GM23338 (cell line): ENCODE measurements at regions not wholly inside any gene's neighbourhood (a gene's known extent, or its start where the extent isn't known, plus 50 kb on each side); places are given as distances from the start of the nearest gene placed in this dataset.

ENCODE experiments used
- ATAC-seq: fragments of 200-7000 bp; cut with Tn5 transposase; 3 replicates; pipeline ENCODE4 v1.9.1; 2020
- DNase-seq: peaks from one replicate; pipeline ENCODE4 v3.0.0-alpha.2; 2015; ENCODE audit warnings: low spot score
- H2AFZ ChIP-seq: fragments of 200-600 bp; sonication (generic); 2 replicates; pipeline ENCODE4 v1.8.0; 2016; ENCODE audit warnings: antibody characterized with exemption, mild to moderate bottlenecking, moderate library complexity
- H3F3A ChIP-seq: fragments of 200-600 bp; sonication (generic); replicated peaks from 2 replicates; pipeline ENCODE4 v1.8.0; 2017; ENCODE audit warnings: antibody characterized with exemption, mixed run types, low read depth
- H3K27ac ChIP-seq: fragments of 200-600 bp; sonication (generic); 2 replicates; pipeline ENCODE4 v1.6.1; 2016; ENCODE audit warnings: low read depth
- H3K27me3 ChIP-seq: fragments of 200-600 bp; sonication (generic); 2 replicates; pipeline ENCODE4 v1.8.0; 2016; ENCODE audit warnings: mild to moderate bottlenecking, mixed run types, moderate library complexity; ENCODE audit not compliant: insufficient read depth
- H3K36me3 ChIP-seq: fragments of 200-600 bp; sonication (generic); 2 replicates; pipeline ENCODE4 v1.8.0; 2016; ENCODE audit warnings: mild to moderate bottlenecking; ENCODE audit not compliant: insufficient read depth
- H3K4me1 ChIP-seq: fragments of 200-600 bp; sonication (generic); 2 replicates; pipeline ENCODE4 v1.8.0; 2016; ENCODE audit warnings: mild to moderate bottlenecking, moderate library complexity; ENCODE audit not compliant: insufficient read depth
- H3K4me2 ChIP-seq: fragments of 200-600 bp; sonication (generic); 2 replicates; pipeline ENCODE4 v1.7.1; 2017; ENCODE audit warnings: mixed run types
- H3K4me3 ChIP-seq: fragments of 200-600 bp; sonication (generic); 2 replicates; pipeline ENCODE4 v1.6.1; 2016; ENCODE audit warnings: mixed run types
- H3K79me2 ChIP-seq: fragments of 200-600 bp; sonication (generic); replicated peaks from 2 replicates; pipeline ENCODE4 v1.8.0; 2017; ENCODE audit warnings: mild to moderate bottlenecking; ENCODE audit not compliant: insufficient read depth
- H3K9me2 ChIP-seq: fragments of 200-600 bp; sonication (generic); 2 replicates; pipeline ENCODE4 v1.8.0; 2017; ENCODE audit not compliant: insufficient read depth
- H4K20me1 ChIP-seq: fragments of 200-600 bp; sonication (generic); replicated peaks from 2 replicates; pipeline ENCODE4 v1.8.0; 2017; ENCODE audit warnings: mild to moderate bottlenecking; ENCODE audit not compliant: insufficient read depth
- H3K27ac Mint-ChIP-seq: 2 replicates; pipeline ENCODE4 v1.8.0; 2020; ENCODE audit warnings: inconsistent platforms, mild to moderate bottlenecking, moderate library complexity, mixed read lengths
- H3K27me3 Mint-ChIP-seq: 3 replicates; pipeline ENCODE4 v1.8.0; 2022; ENCODE audit warnings: low read depth, mild to moderate bottlenecking, moderate library complexity, mixed read lengths, inconsistent platforms; ENCODE audit not compliant: insufficient read depth, poor library complexity
- H3K36me3 Mint-ChIP-seq: 3 replicates; pipeline ENCODE4 v1.8.0; 2021; ENCODE audit warnings: low read depth, mild to moderate bottlenecking, inconsistent platforms, moderate library complexity, mixed read lengths
- H3K4me1 Mint-ChIP-seq: 3 replicates; pipeline ENCODE4 v1.8.0; 2020; ENCODE audit warnings: mild to moderate bottlenecking, inconsistent platforms, mixed read lengths
- H3K4me3 Mint-ChIP-seq: 3 replicates; pipeline ENCODE4 v1.8.0; 2021; ENCODE audit warnings: moderate library complexity, mild to moderate bottlenecking, inconsistent platforms, mixed read lengths
- H3K9me3 Mint-ChIP-seq: 3 replicates; pipeline ENCODE4 v1.8.0; 2020; ENCODE audit warnings: moderate library complexity, mild to moderate bottlenecking, inconsistent platforms, mixed read lengths
- CREB1 ChIP-seq: fragments of 250-450 bp; sonication (Bioruptor Pico); IDR thresholded peaks from 2 replicates; pipeline ENCODE4 v1.5.0; 2020; ENCODE audit warnings: low read depth, mild to moderate bottlenecking, moderate library complexity
- CTCF ChIP-seq, 2 experiments: fragments of 200-600 bp in 1 of 2; sonication (generic) in 1 of 2; conservative IDR thresholded peaks; 2 replicates each; pipeline versions ENCODE4 v1.5.1 to v1.6.1; 2016 to 2017; ENCODE audit warnings: antibody characterized with exemption in 2 of 2, low read depth in 2 of 2, mild to moderate bottlenecking in 2 of 2, moderate library complexity in 1 of 2
- ETS1 ChIP-seq: IDR thresholded peaks from 2 replicates; pipeline ENCODE4 v1.6.1; 2016; ENCODE audit warnings: antibody characterized with exemption
- EZH2 ChIP-seq: fragments of 200-600 bp; sonication (generic); IDR thresholded peaks from one replicate; pipeline ENCODE4 v1.8.0; 2017; ENCODE audit warnings: antibody characterized with exemption, mild to moderate bottlenecking, low read depth; ENCODE audit not compliant: unreplicated experiment
- NANOG ChIP-seq: IDR thresholded peaks from 2 replicates; pipeline ENCODE4 v1.6.1; 2016; ENCODE audit warnings: antibody characterized with exemption, borderline replicate concordance
- STAT1 ChIP-seq: IDR thresholded peaks from one replicate; pipeline ENCODE4 v1.6.1; 2016; ENCODE audit warnings: antibody characterized with exemption; ENCODE audit not compliant: unreplicated experiment
- ZNF114 ChIP-seq: fragments of 250-450 bp; sonication (Bioruptor Pico); IDR thresholded peaks from 2 replicates; pipeline ENCODE4 v1.5.0; 2020; ENCODE audit warnings: mild to moderate bottlenecking, moderate library complexity
- ZNF331 ChIP-seq: fragments of 250-450 bp; sonication (Bioruptor Pico); IDR thresholded peaks from 2 replicates; pipeline ENCODE4 v1.5.0; 2020; ENCODE audit warnings: low read depth, mild to moderate bottlenecking, moderate library complexity
- TF ChIP-seq, protein P1 (sequence below): fragments of 250-450 bp; sonication (Bioruptor Pico); IDR thresholded peaks from 2 replicates; pipeline ENCODE4 v1.5.0; 2020; ENCODE audit warnings: mild to moderate bottlenecking, moderate library complexity

DNA sequence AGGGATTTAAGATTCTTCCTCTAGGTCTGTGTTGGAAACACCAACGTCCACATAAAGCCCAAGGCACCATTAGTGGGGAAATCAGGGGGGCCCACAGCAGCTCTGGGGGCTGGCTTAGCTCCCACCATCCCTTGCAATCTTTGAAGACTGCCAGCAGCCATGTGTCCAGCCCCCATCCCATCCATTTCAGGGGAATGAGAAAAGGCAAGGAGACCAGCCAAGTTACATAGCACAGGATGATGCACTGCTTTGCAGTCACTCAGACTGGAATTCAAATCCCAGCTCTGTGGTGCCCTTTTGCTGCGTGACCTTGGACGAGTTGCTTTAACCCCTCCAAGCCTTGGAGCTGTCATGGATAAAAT, 108.9 kb upstream of the ZMIZ1 start (continued):
- no peak for TF ChIP-seq CTCF (conservative IDR thresholded peaks at IDR 0.05; ENCODE audit: low read depth in 2 of 2)
- TF ChIP-seq ETS1 = no peak
- no peak for TF ChIP-seq STAT1
- TF ChIP-seq EZH2 = no peak
- TF ChIP-seq ZNF331 (CRISPR knock-in tag) = no peak

DNA sequence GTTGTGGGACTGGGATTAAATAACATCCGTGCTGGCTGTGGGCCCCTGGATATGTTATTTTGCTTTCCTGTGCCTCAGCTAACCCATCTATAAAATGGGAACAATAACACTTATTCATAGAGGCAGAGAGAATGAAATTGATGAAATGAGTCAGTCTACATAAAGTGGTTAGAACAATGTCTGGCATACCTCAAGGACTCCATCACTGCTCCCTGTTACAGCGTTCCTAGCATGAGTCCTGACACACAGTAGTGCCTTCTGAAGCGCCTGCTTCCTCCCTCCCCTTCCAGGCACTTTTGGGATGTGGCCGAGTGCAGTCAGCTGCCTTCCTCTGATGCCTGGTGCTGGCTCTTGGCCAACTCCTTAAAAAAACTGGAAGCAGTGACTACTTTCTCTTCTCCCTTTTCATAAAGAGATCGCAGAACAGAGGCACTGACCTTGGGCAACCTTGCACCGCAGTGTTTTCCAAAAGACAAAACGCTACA, 108.4 kb upstream of the ZMIZ1 start:
- no peaks in the 10 kb centered on the region for H4K20me1 ChIP-seq
- H2AFZ ChIP-seq = peak overlapping the region; percentile 52; the same call in 1 of the 2 replicates
- DNase-seq = no peak
- H3K9me2 ChIP-seq = no peaks in the 10 kb centered on the region
- Mint-ChIP-seq H3K4me1 (peaks cover 34% of the 10 kb centered on the region), H3K27me3 (peaks cover 19% of the 10 kb centered on the region), H3K36me3 (no peaks in the 10 kb centered on the region), H3K4me3 (no peak overlapping the region), H3K9me3 (no peaks in the 10 kb centered on the region), H3K27ac (no peak overlapping the region)
- peaks cover 11% of the 10 kb centered on the region; the same call in 1 of the 2 replicates for H3K4me1 ChIP-seq
- H3K36me3 ChIP-seq = no peaks in the 10 kb centered on the region
- no peaks in the 10 kb centered on the region for H3F3A ChIP-seq
- H3K27ac ChIP-seq = no peak overlapping the region
- H3K4me3 ChIP-seq = no peak overlapping the region
- no peaks in the 10 kb centered on the region for H3K27me3 ChIP-seq
- H3K4me2 ChIP-seq = no peak overlapping the region
- H3K79me2 ChIP-seq = no peaks in the 10 kb centered on the region
- ATAC-seq = no peak
- TF ChIP-seq ZNF331 (CRISPR knock-in tag) (no peak), STAT1 (no peak), NANOG (no peak), CTCF (conservative IDR thresholded peaks at IDR 0.05; ENCODE audit: low read depth in 2 of 2) (no peak), ETS1 (no peak), EZH2 (no peak), CREB1 (CRISPR knock-in tag) (no peak), ZNF114 (CRISPR knock-in tag) (no peak)
- TF ChIP-seq, protein P1, sequence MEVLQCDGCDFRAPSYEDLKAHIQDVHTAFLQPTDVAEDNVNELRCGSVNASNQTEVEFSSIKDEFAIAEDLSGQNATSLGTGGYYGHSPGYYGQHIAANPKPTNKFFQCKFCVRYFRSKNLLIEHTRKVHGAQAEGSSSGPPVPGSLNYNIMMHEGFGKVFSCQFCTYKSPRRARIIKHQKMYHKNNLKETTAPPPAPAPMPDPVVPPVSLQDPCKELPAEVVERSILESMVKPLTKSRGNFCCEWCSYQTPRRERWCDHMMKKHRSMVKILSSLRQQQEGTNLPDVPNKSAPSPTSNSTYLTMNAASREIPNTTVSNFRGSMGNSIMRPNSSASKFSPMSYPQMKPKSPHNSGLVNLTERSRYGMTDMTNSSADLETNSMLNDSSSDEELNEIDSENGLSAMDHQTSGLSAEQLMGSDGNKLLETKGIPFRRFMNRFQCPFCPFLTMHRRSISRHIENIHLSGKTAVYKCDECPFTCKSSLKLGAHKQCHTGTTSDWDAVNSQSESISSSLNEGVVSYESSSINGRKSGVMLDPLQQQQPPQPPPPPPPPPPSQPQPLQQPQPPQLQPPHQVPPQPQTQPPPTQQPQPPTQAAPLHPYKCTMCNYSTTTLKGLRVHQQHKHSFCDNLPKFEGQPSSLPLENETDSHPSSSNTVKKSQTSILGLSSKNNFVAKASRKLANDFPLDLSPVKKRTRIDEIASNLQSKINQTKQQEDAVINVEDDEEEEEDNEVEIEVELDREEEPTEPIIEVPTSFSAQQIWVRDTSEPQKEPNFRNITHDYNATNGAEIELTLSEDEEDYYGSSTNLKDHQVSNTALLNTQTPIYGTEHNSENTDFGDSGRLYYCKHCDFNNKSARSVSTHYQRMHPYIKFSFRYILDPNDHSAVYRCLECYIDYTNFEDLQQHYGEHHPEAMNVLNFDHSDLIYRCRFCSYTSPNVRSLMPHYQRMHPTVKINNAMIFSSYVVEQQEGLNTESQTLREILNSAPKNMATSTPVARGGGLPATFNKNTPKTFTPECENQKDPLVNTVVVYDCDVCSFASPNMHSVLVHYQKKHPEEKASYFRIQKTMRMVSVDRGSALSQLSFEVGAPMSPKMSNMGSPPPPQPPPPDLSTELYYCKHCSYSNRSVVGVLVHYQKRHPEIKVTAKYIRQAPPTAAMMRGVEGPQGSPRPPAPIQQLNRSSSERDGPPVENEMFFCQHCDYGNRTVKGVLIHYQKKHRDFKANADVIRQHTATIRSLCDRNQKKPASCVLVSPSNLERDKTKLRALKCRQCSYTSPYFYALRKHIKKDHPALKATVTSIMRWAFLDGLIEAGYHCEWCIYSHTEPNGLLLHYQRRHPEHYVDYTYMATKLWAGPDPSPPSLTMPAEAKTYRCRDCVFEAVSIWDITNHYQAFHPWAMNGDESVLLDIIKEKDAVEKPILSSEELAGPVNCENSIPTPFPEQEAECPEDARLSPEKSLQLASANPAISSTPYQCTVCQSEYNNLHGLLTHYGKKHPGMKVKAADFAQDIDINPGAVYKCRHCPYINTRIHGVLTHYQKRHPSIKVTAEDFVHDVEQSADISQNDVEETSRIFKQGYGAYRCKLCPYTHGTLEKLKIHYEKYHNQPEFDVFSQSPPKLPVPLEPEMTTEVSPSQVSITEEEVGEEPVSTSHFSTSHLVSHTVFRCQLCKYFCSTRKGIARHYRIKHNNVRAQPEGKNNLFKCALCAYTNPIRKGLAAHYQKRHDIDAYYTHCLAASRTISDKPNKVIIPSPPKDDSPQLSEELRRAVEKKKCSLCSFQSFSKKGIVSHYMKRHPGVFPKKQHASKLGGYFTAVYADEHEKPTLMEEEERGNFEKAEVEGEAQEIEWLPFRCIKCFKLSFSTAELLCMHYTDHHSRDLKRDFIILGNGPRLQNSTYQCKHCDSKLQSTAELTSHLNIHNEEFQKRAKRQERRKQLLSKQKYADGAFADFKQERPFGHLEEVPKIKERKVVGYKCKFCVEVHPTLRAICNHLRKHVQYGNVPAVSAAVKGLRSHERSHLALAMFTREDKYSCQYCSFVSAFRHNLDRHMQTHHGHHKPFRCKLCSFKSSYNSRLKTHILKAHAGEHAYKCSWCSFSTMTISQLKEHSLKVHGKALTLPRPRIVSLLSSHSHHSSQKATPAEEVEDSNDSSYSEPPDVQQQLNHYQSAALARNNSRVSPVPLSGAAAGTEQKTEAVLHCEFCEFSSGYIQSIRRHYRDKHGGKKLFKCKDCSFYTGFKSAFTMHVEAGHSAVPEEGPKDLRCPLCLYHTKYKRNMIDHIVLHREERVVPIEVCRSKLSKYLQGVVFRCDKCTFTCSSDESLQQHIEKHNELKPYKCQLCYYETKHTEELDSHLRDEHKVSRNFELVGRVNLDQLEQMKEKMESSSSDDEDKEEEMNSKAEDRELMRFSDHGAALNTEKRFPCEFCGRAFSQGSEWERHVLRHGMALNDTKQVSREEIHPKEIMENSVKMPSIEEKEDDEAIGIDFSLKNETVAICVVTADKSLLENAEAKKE (CRISPR knock-in tag) = no peak
